Epithelial cell of prostate (primary cell): ENCODE measurements at regions not wholly inside any gene's neighbourhood (a gene's known extent, or its start where the extent isn't known, plus 50 kb on each side); places are given as distances from the start of the nearest gene placed in this dataset.
A peak's percentile ranks its signal among the peaks of the same experiment; 100 is the strongest.
"Not testable (repeated sequence)": the region's sequence is repeated elsewhere in the genome, so short reads cannot be mapped to it uniquely, and the experiment has no call there.

Source experiments
- DNase-seq: peaks from one replicate; pipeline ENCODE4 v3.0.0-alpha.2; 2011; ENCODE audit warnings: low read depth, low spot score
- H3K27ac ChIP-seq: fragments of 450-650 bp; 2 replicates; pipeline ENCODE4 v1.5.1; 2017; ENCODE audit warnings: mild to moderate bottlenecking

- no peak for DNase-seq
- H3K27ac ChIP-seq = no peak overlapping the region
Observed at GRCh38 chr17:11182430-11182829, 58.6 kb upstream of the SHISA6 start.

- no peak overlapping the region for H3K27ac ChIP-seq
- DNase-seq = no peak
Observed at GRCh38 chr17:11178581-11178980, 62.4 kb upstream of the SHISA6 start.

- H3K27ac ChIP-seq = no peak overlapping the region
- no peak for DNase-seq
Observed at GRCh38 chr17:11177340-11177739, 63.7 kb upstream of the SHISA6 start.

- no peak overlapping the region for H3K27ac ChIP-seq
Observed at GRCh38 chr17:11176549-11176948, 64.5 kb upstream of the SHISA6 start.

GRCh38 chr17:11170881-11171280 is 70.1 kb upstream of the SHISA6 start:
- no peak for DNase-seq
- H3K27ac ChIP-seq = no peak overlapping the region

More at GRCh38 chr17:11176549-11176948, 64.5 kb upstream of the SHISA6 start:
- DNase-seq = no peak

GRCh38 chr17:11151818-11152425 is 89.1 kb upstream of the SHISA6 start:
- no peak overlapping the region for H3K27ac ChIP-seq
- no peak for DNase-seq

- not testable (repeated sequence) for DNase-seq, H3K27ac ChIP-seq
Observed at GRCh38 chr17:11150906-11151511, 90.0 kb upstream of the SHISA6 start.

GRCh38 chr17:11144358-11145233 is 96.4 kb upstream of the SHISA6 start:
- DNase-seq = peak; percentile 31
- no peak overlapping the region for H3K27ac ChIP-seq

GRCh38 chr17:11142231-11142630 is 98.8 kb upstream of the SHISA6 start:
- no peak overlapping the region for H3K27ac ChIP-seq
- DNase-seq = no peak

- H3K27ac ChIP-seq = no peak overlapping the region
- DNase-seq = no peak
Observed at GRCh38 chr17:11140501-11140900, 100.5 kb upstream of the SHISA6 start.

- H3K27ac ChIP-seq = no peak overlapping the region
- DNase-seq = no peak
Observed at GRCh38 chr17:11140043-11140442, 101.0 kb upstream of the SHISA6 start.

GRCh38 chr17:11138023-11138422 is 103.0 kb upstream of the SHISA6 start:
- DNase-seq = no peak
- H3K27ac ChIP-seq = no peak overlapping the region

- no peak overlapping the region for H3K27ac ChIP-seq
- DNase-seq = no peak
Observed at GRCh38 chr17:11135819-11136218, 105.2 kb upstream of the SHISA6 start.

GRCh38 chr17:11130367-11130766 is 110.6 kb upstream of the SHISA6 start:
- no peak overlapping the region for H3K27ac ChIP-seq
- DNase-seq = no peak

GRCh38 chr17:11122908-11123307 is 118.1 kb upstream of the SHISA6 start:
- no peak for DNase-seq

GRCh38 chr17:11121341-11121985 is 119.5 kb upstream of the SHISA6 start:
- no peak for DNase-seq

More at GRCh38 chr17:11122908-11123307, 118.1 kb upstream of the SHISA6 start:
- H3K27ac ChIP-seq = no peak overlapping the region

GRCh38 chr17:11109106-11109505 is 131.9 kb upstream of the SHISA6 start:
- H3K27ac ChIP-seq = no peak overlapping the region
- DNase-seq = no peak

More at GRCh38 chr17:11121341-11121985, 119.5 kb upstream of the SHISA6 start:
- H3K27ac ChIP-seq = no peak overlapping the region

- H3K27ac ChIP-seq = no peak overlapping the region
- DNase-seq = no peak
Observed at GRCh38 chr17:11105141-11105540, 135.9 kb upstream of the SHISA6 start.

- DNase-seq = no peak
- H3K27ac ChIP-seq = no peak overlapping the region
Observed at GRCh38 chr17:11097121-11097520, 143.9 kb upstream of the SHISA6 start.

- no peak overlapping the region for H3K27ac ChIP-seq
- no peak for DNase-seq
Observed at GRCh38 chr17:11094331-11094730, 146.7 kb upstream of the SHISA6 start.
